Liver (tissue), 8 donors: ENCODE measurements at regions not wholly inside any gene's neighbourhood (a gene's known extent, or its start where the extent isn't known, plus 50 kb on each side); places are given as distances from the start of the nearest gene placed in this dataset.

ENCODE experiments used
- DNase-seq: peaks from one replicate; pipeline ENCODE4 v3.0.0-alpha.2; 2017; ENCODE audit warnings: low spot score
- H3K27ac ChIP-seq, 2 donors: one replicate each; pipeline ENCODE4 v1.7.0; 2013; ENCODE audit warnings: inconsistent platforms in 2 of 2, low read length in 2 of 2, control low read depth in 1 of 2, low read depth in 1 of 2, mild to moderate bottlenecking in 1 of 2
- H3K27me3 ChIP-seq, 4 donors: one replicate each; pipeline versions ENCODE4 v1.6.1 to v1.7.0; 2013; ENCODE audit warnings: low read length in 3 of 4, inconsistent platforms in 1 of 4, mild to moderate bottlenecking in 1 of 4, moderate library complexity in 1 of 4; ENCODE audit not compliant: control insufficient read depth in 4 of 4, insufficient read depth in 4 of 4
- H3K36me3 ChIP-seq, 4 donors: one replicate each; pipeline versions ENCODE4 v1.6.1 to v1.7.0; 2013; ENCODE audit warnings: low read length in 3 of 4, mild to moderate bottlenecking in 3 of 4, low read depth in 1 of 4, moderate library complexity in 1 of 4; ENCODE audit not compliant: control insufficient read depth in 4 of 4, insufficient read depth in 3 of 4
- H3K4me1 ChIP-seq, 4 donors: one replicate each; pipeline versions ENCODE4 v1.6.1 to v1.7.0; 2013; ENCODE audit warnings: low read length in 3 of 4, mild to moderate bottlenecking in 3 of 4, moderate library complexity in 1 of 4; ENCODE audit not compliant: control insufficient read depth in 4 of 4, insufficient read depth in 4 of 4
- H3K4me3 ChIP-seq, 3 donors: one replicate each; pipeline versions ENCODE4 v1.6.1 to v1.7.0; 2013; ENCODE audit warnings: low read length in 3 of 3, control low read depth in 1 of 3, low read depth in 1 of 3, mild to moderate bottlenecking in 1 of 3
- H3K9ac ChIP-seq, 2 donors: one replicate each; pipeline ENCODE4 v1.7.0; 2013; ENCODE audit warnings: low read length in 2 of 2, mild to moderate bottlenecking in 2 of 2, moderate library complexity in 2 of 2, control low read depth in 1 of 2, low read depth in 1 of 2
- H3K9me3 ChIP-seq, 4 donors: one replicate each; pipeline versions ENCODE4 v1.6.1 to v1.7.0; 2013; ENCODE audit warnings: low read length in 3 of 4; ENCODE audit not compliant: control insufficient read depth in 4 of 4
- EGR1 ChIP-seq, 2 donors: IDR thresholded peaks; 2 replicates each; pipeline ENCODE4 v1.6.1; 2016 to 2018; ENCODE audit warnings: antibody characterized with exemption in 2 of 2, low read depth in 2 of 2
- FOXA1 ChIP-seq: IDR thresholded peaks from 2 replicates; pipeline ENCODE4 v1.6.1; 2016; ENCODE audit warnings: antibody characterized with exemption
- FOXA2 ChIP-seq: IDR thresholded peaks from 2 replicates; pipeline ENCODE4 v1.6.1; 2016; ENCODE audit warnings: antibody characterized with exemption
- GABPA ChIP-seq, 2 donors: IDR thresholded peaks in 1 of 2; conservative IDR thresholded peaks in 1 of 2; 2 replicates each; pipeline ENCODE4 v1.6.1; 2016; ENCODE audit warnings: antibody characterized with exemption in 2 of 2, mild to moderate bottlenecking in 1 of 2, moderate library complexity in 1 of 2
- HNF4A ChIP-seq, 2 donors: conservative IDR thresholded peaks; 2 replicates each; pipeline ENCODE4 v1.6.1; 2016; ENCODE audit warnings: antibody characterized with exemption in 2 of 2, mild to moderate bottlenecking in 2 of 2
- HNF4G ChIP-seq: IDR thresholded peaks from 2 replicates; pipeline ENCODE4 v1.6.1; 2016; ENCODE audit warnings: antibody characterized with exemption
- JUND ChIP-seq, 2 donors: IDR thresholded peaks; 2 replicates each; pipeline ENCODE4 v1.6.1; 2016; ENCODE audit warnings: antibody characterized with exemption in 2 of 2
- NR2F2 ChIP-seq: IDR thresholded peaks from 2 replicates; pipeline ENCODE4 v1.6.1; 2016; ENCODE audit warnings: antibody characterized with exemption
- RAD21 ChIP-seq, 2 donors: IDR thresholded peaks; 2 replicates each; pipeline ENCODE4 v1.6.1; 2016; ENCODE audit warnings: antibody characterized with exemption in 2 of 2, mild to moderate bottlenecking in 2 of 2
- RXRA ChIP-seq, 2 donors: IDR thresholded peaks; 2 replicates each; pipeline ENCODE4 v1.6.1; 2017 to 2018; ENCODE audit warnings: antibody characterized with exemption in 2 of 2, mild to moderate bottlenecking in 1 of 2
- SP1 ChIP-seq: IDR thresholded peaks from 2 replicates; pipeline ENCODE4 v1.6.1; 2018; ENCODE audit warnings: antibody characterized with exemption, mild to moderate bottlenecking
- TAF1 ChIP-seq: conservative IDR thresholded peaks from 2 replicates; pipeline ENCODE4 v1.6.1; 2016; ENCODE audit warnings: antibody characterized with exemption, mild to moderate bottlenecking
- YY1 ChIP-seq: IDR thresholded peaks from 2 replicates; pipeline ENCODE4 v1.6.1; 2016; ENCODE audit warnings: antibody characterized with exemption, mild to moderate bottlenecking
- WGBS: extraction: QIAGEN DNeasy Blood & Tissue Kit; methylation state at CpG from one replicate; pipeline ENCODE4 v1.1.7; 2013; 5-methylcytosine and 5-hydroxymethylcytosine counted together
- TF ChIP-seq, protein P1 (sequence below): IDR thresholded peaks from 2 replicates; pipeline ENCODE4 v1.6.1; 2016; ENCODE audit warnings: antibody characterized with exemption
- TF ChIP-seq, protein P2 (sequence below): fragments of 150-350 bp; IDR thresholded peaks from 2 replicates; pipeline ENCODE4 v1.5.1; 2017; ENCODE audit warnings: improper control_type of control experiment, low read depth, low read length; ENCODE audit not compliant: missing input control
- TF ChIP-seq, protein P3 (sequence below): IDR thresholded peaks from 2 replicates; pipeline ENCODE4 v1.6.1; 2016; ENCODE audit warnings: antibody characterized with exemption
- TF ChIP-seq, protein P4 (sequence below): IDR thresholded peaks from 2 replicates; pipeline ENCODE4 v1.6.1; 2016; ENCODE audit warnings: antibody characterized with exemption
- TF ChIP-seq, protein P5 (sequence below): IDR thresholded peaks from 2 replicates; pipeline ENCODE4 v1.6.1; 2016; ENCODE audit warnings: antibody characterized with exemption, mild to moderate bottlenecking
- donor health status: healthy.
- donor health status: healthy.
- donor health status: healthy.
- donor health status: healthy.
- donor health status: healthy.

DNA sequence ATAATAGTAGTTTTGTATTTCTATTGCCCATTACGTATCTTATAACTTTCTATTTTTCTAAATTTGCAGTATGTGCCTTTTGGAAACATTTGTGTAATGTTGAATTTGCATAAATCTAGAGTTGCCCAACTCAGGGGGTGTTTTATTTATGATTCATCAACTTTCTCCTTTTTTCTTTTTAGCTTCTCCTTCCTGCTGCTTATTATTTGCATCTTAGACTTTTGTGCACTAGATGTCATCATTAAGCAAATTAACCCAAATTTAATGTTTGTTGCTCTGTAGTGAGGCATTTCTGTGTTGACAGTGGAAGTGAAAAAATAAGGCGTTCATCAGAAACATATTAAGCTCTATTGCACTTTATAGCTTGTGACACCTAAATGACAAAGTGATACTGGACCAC, 56.2 kb upstream of the ZBED5 start:
- TF ChIP-seq, protein P1, sequence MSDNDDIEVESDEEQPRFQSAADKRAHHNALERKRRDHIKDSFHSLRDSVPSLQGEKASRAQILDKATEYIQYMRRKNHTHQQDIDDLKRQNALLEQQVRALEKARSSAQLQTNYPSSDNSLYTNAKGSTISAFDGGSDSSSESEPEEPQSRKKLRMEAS, result no peak
- TF ChIP-seq TAF1, result no peak
- TF ChIP-seq HNF4A (conservative IDR thresholded peaks at IDR 0.05), result no peak
- TF ChIP-seq, protein P2, sequence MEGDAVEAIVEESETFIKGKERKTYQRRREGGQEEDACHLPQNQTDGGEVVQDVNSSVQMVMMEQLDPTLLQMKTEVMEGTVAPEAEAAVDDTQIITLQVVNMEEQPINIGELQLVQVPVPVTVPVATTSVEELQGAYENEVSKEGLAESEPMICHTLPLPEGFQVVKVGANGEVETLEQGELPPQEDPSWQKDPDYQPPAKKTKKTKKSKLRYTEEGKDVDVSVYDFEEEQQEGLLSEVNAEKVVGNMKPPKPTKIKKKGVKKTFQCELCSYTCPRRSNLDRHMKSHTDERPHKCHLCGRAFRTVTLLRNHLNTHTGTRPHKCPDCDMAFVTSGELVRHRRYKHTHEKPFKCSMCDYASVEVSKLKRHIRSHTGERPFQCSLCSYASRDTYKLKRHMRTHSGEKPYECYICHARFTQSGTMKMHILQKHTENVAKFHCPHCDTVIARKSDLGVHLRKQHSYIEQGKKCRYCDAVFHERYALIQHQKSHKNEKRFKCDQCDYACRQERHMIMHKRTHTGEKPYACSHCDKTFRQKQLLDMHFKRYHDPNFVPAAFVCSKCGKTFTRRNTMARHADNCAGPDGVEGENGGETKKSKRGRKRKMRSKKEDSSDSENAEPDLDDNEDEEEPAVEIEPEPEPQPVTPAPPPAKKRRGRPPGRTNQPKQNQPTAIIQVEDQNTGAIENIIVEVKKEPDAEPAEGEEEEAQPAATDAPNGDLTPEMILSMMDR, result no peak
- no peak for TF ChIP-seq RXRA (IDR thresholded peaks at IDR 0.05)
- no peak for TF ChIP-seq JUND (IDR thresholded peaks at IDR 0.05)
- no peak for TF ChIP-seq RAD21 (IDR thresholded peaks at IDR 0.05)
- no peak for TF ChIP-seq GABPA (IDR thresholded peaks at IDR 0.05 in 1 of 2, conservative IDR thresholded peaks at IDR 0.05 in 1 of 2)
- TF ChIP-seq, protein P3, sequence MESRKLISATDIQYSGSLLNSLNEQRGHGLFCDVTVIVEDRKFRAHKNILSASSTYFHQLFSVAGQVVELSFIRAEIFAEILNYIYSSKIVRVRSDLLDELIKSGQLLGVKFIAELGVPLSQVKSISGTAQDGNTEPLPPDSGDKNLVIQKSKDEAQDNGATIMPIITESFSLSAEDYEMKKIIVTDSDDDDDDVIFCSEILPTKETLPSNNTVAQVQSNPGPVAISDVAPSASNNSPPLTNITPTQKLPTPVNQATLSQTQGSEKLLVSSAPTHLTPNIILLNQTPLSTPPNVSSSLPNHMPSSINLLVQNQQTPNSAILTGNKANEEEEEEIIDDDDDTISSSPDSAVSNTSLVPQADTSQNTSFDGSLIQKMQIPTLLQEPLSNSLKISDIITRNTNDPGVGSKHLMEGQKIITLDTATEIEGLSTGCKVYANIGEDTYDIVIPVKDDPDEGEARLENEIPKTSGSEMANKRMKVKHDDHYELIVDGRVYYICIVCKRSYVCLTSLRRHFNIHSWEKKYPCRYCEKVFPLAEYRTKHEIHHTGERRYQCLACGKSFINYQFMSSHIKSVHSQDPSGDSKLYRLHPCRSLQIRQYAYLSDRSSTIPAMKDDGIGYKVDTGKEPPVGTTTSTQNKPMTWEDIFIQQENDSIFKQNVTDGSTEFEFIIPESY, result no peak
- no peak for TF ChIP-seq NR2F2
- no peak for TF ChIP-seq YY1
- TF ChIP-seq, protein P4, sequence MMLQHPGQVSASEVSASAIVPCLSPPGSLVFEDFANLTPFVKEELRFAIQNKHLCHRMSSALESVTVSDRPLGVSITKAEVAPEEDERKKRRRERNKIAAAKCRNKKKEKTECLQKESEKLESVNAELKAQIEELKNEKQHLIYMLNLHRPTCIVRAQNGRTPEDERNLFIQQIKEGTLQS, result no peak
- no peak for TF ChIP-seq HNF4G
- no peak for TF ChIP-seq FOXA1
- no peak for TF ChIP-seq SP1
- TF ChIP-seq EGR1 (IDR thresholded peaks at IDR 0.05; ENCODE audit: low read depth in 2 of 2), result no peak
- TF ChIP-seq, protein P5, sequence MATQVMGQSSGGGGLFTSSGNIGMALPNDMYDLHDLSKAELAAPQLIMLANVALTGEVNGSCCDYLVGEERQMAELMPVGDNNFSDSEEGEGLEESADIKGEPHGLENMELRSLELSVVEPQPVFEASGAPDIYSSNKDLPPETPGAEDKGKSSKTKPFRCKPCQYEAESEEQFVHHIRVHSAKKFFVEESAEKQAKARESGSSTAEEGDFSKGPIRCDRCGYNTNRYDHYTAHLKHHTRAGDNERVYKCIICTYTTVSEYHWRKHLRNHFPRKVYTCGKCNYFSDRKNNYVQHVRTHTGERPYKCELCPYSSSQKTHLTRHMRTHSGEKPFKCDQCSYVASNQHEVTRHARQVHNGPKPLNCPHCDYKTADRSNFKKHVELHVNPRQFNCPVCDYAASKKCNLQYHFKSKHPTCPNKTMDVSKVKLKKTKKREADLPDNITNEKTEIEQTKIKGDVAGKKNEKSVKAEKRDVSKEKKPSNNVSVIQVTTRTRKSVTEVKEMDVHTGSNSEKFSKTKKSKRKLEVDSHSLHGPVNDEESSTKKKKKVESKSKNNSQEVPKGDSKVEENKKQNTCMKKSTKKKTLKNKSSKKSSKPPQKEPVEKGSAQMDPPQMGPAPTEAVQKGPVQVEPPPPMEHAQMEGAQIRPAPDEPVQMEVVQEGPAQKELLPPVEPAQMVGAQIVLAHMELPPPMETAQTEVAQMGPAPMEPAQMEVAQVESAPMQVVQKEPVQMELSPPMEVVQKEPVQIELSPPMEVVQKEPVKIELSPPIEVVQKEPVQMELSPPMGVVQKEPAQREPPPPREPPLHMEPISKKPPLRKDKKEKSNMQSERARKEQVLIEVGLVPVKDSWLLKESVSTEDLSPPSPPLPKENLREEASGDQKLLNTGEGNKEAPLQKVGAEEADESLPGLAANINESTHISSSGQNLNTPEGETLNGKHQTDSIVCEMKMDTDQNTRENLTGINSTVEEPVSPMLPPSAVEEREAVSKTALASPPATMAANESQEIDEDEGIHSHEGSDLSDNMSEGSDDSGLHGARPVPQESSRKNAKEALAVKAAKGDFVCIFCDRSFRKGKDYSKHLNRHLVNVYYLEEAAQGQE, result no peak
- Histone ChIP-seq H3K9me3 (peaks cover 0 to 2% (median 0%) of the 10 kb centered on the region in 4 donors), H3K9ac (no peak overlapping the region), H3K4me3 (no peak overlapping the region), H3K27ac (no peak overlapping the region), H3K36me3 (no peaks in the 10 kb centered on the region), H3K27me3 (no peaks in the 10 kb centered on the region), H3K4me1 (no peaks in the 10 kb centered on the region)
- DNase-seq, result no peak
- 86% methylated on average over 2 of the region's 2 CpGs for WGBS

DNA sequence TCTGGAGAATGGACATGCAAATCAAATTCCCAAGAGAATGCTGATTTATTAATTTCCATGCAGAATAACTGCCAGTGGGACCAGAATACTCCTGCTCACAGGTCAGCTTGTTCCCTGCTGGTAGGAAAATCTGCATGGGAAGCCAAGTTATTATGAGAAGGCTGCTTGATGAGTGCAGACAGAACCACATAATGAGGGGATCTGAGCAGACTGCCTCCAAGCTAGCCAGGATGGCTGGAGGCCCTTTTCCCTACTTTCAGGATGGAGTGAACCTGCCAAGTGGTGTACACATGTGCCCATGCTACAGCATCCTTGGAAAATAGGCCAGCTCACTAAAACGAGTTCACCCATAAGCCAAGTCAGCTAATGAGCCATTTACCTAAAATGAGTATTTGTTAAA, 55.2 kb upstream of the ZBED5 start:
- DNase-seq, result no peak
- Histone ChIP-seq H3K9ac (no peak overlapping the region), H3K27ac (no peak overlapping the region), H3K4me3 (no peak overlapping the region), H3K4me1 (no peaks in the 10 kb centered on the region), H3K9me3 (no peaks in the 10 kb centered on the region), H3K36me3 (no peaks in the 10 kb centered on the region), H3K27me3 (no peaks in the 10 kb centered on the region)
- TF ChIP-seq NR2F2, result no peak
- TF ChIP-seq, protein P5, result no peak
- no peak for TF ChIP-seq FOXA2
- no peak for TF ChIP-seq GABPA (IDR thresholded peaks at IDR 0.05 in 1 of 2, conservative IDR thresholded peaks at IDR 0.05 in 1 of 2)
- no peak for TF ChIP-seq SP1
- TF ChIP-seq YY1, result no peak
- no peak for TF ChIP-seq JUND (IDR thresholded peaks at IDR 0.05)
- TF ChIP-seq RXRA (IDR thresholded peaks at IDR 0.05), result no peak
- TF ChIP-seq TAF1, result no peak
- no peak for TF ChIP-seq HNF4A (conservative IDR thresholded peaks at IDR 0.05)
- TF ChIP-seq HNF4G, result no peak
- no peak for TF ChIP-seq FOXA1
- TF ChIP-seq, protein P4, result no peak
- TF ChIP-seq, protein P1, result no peak
- 79% methylated on average over 1 of the region's 1 CpG for WGBS
